K562 (cell line): ENCODE measurements at regions not wholly inside any gene's neighbourhood (a gene's known extent, or its start where the extent isn't known, plus 50 kb on each side); places are given as distances from the start of the nearest gene placed in this dataset.
A peak's percentile ranks its signal among the peaks of the same experiment; 100 is the strongest.

ENCODE experiments used
- ATAC-seq: fragments of 200-7000 bp; cut with Tn5 transposase; 3 replicates; pipeline ENCODE4 v1.9.1; 2020; ENCODE audit warnings: moderate library complexity
- BruUV-seq: library from RNA; stranded (reverse); fragments of 400-500 nt; replicated peaks from 2 replicates; lab custom pipeline; 2021; lab: Mats Ljungman, UMichigan
- CTCF ChIA-PET: fragments of 300-600 bp; formaldehyde crosslinking; extraction: SDS; loops from one replicate; lab custom pipeline; 2021; ENCODE audit warnings: low intra/inter-chr PET ratio; lab: Yijun Ruan, JAX
- POLR2A ChIA-PET: fragments of 300-600, 350-650 bp; sonication (Branson Sonifier 250); formaldehyde crosslinking; extraction: SDS; loops from one replicate; lab custom pipeline; 2021; ENCODE audit warnings: antibody characterized with exemption, inconsistent platforms; lab: Yijun Ruan, JAX
- DNase-seq, 4 experiments: peaks; one replicate each; pipeline versions ENCODE4 v3.0.0 to v3.0.0-alpha.2; 2011 to 2018; ENCODE audit warnings: low spot score in 3 of 4, mixed read lengths in 3 of 4; ENCODE audit errors: extremely low read depth in 1 of 4
- FAIRE-seq: peaks from 2 replicates; lab custom pipeline; 2011; peaks lifted over from hg19 to GRCh38; lab: Jason Lieb, UNC
- H2AFZ ChIP-seq: 2 replicates; pipeline ENCODE4 v1.6.0; 2011; ENCODE audit warnings: low read depth, low read length, control low read depth, inconsistent platforms
- H3K27ac ChIP-seq: fragments of 200-600 bp; 3 replicates; pipeline ENCODE4 v1.8.0; 2011; ENCODE audit warnings: low read depth, mild to moderate bottlenecking, control low read depth, inconsistent platforms, low read length, moderate library complexity, mixed read lengths; ENCODE audit errors: extremely low read depth
- H3K27me3 ChIP-seq, 2 experiments: fragments of 300-600 bp in 1 of 2; 2 replicates in 1 of 2; 3 replicates in 1 of 2; pipeline versions ENCODE4 v1.6.0 to v1.8.0; 2011; ENCODE audit warnings: inconsistent platforms in 2 of 2, low read length in 2 of 2, mild to moderate bottlenecking in 1 of 2, mixed read lengths in 1 of 2, moderate library complexity in 1 of 2; ENCODE audit not compliant: control insufficient read depth in 2 of 2, insufficient read depth in 2 of 2
- H3K36me3 ChIP-seq: fragments of 300-600 bp; 3 replicates; pipeline ENCODE4 v1.8.0; 2011; ENCODE audit warnings: mild to moderate bottlenecking, low read length, inconsistent platforms; ENCODE audit not compliant: control insufficient read depth, insufficient read depth
- H3K4me1 ChIP-seq, 2 experiments: fragments of 200-600 bp in 1 of 2; replicated peaks in 1 of 2; 2 replicates in 1 of 2; 3 replicates in 1 of 2; pipeline versions ENCODE4 v1.5.1 to v1.8.0; 2011; ENCODE audit warnings: inconsistent platforms in 2 of 2, low read length in 2 of 2, mild to moderate bottlenecking in 1 of 2, mixed read lengths in 1 of 2, moderate library complexity in 1 of 2; ENCODE audit not compliant: control insufficient read depth in 2 of 2, insufficient read depth in 2 of 2
- H3K4me2 ChIP-seq: 2 replicates; pipeline ENCODE4 v1.6.1; 2011; ENCODE audit warnings: low read length, control low read depth, inconsistent platforms, mixed read lengths; ENCODE audit not compliant: insufficient read depth
- H3K4me3 ChIP-seq: fragments of 200-600 bp; sonication (generic), shearing (Covaris generic); 2 replicates; pipeline ENCODE4 v1.5.1; 2016; ENCODE audit warnings: control low read depth, inconsistent platforms
- H3K79me2 ChIP-seq: fragments of 200-600 bp; 3 replicates; pipeline ENCODE4 v1.8.0; 2011; ENCODE audit warnings: low read length, inconsistent platforms; ENCODE audit not compliant: control insufficient read depth, insufficient read depth
- H3K9ac ChIP-seq, 2 experiments: 2 replicates each; pipeline versions ENCODE4 v1.6.0 to v1.6.1; 2011; ENCODE audit warnings: low read depth in 2 of 2, low read length in 2 of 2, control low read depth in 1 of 2, inconsistent platforms in 1 of 2, mild to moderate bottlenecking in 1 of 2, mixed read lengths in 1 of 2; ENCODE audit not compliant: insufficient read depth in 1 of 2
- H3K9me1 ChIP-seq: one replicate; pipeline ENCODE4 v1.6.0; 2011; ENCODE audit warnings: inconsistent platforms, mild to moderate bottlenecking, low read length, moderate library complexity; ENCODE audit not compliant: control insufficient read depth, insufficient read depth
- H3K9me3 ChIP-seq: replicated peaks from 2 replicates; pipeline ENCODE4 v1.5.1; 2011; ENCODE audit warnings: low read depth, low read length, inconsistent platforms; ENCODE audit not compliant: control insufficient read depth, insufficient read depth
- H4K20me1 ChIP-seq: replicated peaks from 2 replicates; pipeline ENCODE4 v1.6.1; 2011; ENCODE audit warnings: low read length, inconsistent platforms, mixed read lengths; ENCODE audit not compliant: control insufficient read depth, insufficient read depth
- ZBTB33 ChIP-seq: sonication (generic); formaldehyde crosslinking; IDR thresholded peaks from 2 replicates; pipeline ENCODE4 v1.8.1; 2023; ENCODE audit warnings: mild to moderate bottlenecking, missing genetic modification reagents
- WGBS: fragments of 100-300 bp; shearing (Covaris generic); methylation state at CpG from one replicate; pipeline ENCODE4 v1.1.6; 2016; ENCODE audit warnings: low coverage, mixed read lengths; ENCODE audit not compliant: insufficient coverage; ENCODE audit errors: missing lambda C conversion rate; 5-methylcytosine and 5-hydroxymethylcytosine counted together
- in situ Hi-C: fragments of 300-500 bp; cut with MboI; formaldehyde crosslinking; loops from 4 replicates; pipeline ENCODE4 v1.15.0; 2018; ENCODE audit warnings: inconsistent platforms, mixed read lengths
- intact Hi-C: fragments of 100-400 bp; cut with micrococcal nuclease; formaldehyde crosslinking; loops from 2 replicates; pipeline ENCODE4 v1.14.2; 2022

- no peak for FAIRE-seq
- no TSS peak for BruUV-seq
- 89% methylated on average over 4 of the region's 4 CpGs for WGBS
These were observed 54.2 kb upstream of the NFIA start for GRCh38 chr1:61028136-61028535.

More at GRCh38 chr1:61028136-61028535, 54.2 kb upstream of the NFIA start:
- H3K4me3 ChIP-seq: no peak overlapping the region
- H3K9me1 ChIP-seq: no peaks in the 10 kb centered on the region
- ATAC-seq (no peak), DNase-seq (no peak)
- in situ Hi-C loops (no loop called here), intact Hi-C loops (no loop called here)
- H3K27me3 ChIP-seq: no peaks in the 10 kb centered on the region
- peak overlapping the region; percentile 35 for H2AFZ ChIP-seq
- ChIA-PET POLR2A (no interaction called here), CTCF (no interaction called here)
- no peaks in the 10 kb centered on the region for H3K9me3 ChIP-seq
- peaks cover 0 to 5% of the 10 kb centered on the region in 2 experiments; a peak in 2 of 5 replicates for H3K4me1 ChIP-seq
- H3K36me3 ChIP-seq: no peaks in the 10 kb centered on the region
- no peak for TF ChIP-seq ZBTB33
- H3K27ac ChIP-seq: no peak overlapping the region
- no peak overlapping the region for H3K9ac ChIP-seq
- no peaks in the 10 kb centered on the region for H3K79me2 ChIP-seq
- no peak overlapping the region for H3K4me2 ChIP-seq
- no peaks in the 10 kb centered on the region for H4K20me1 ChIP-seq
